ENCODE measurements at regions not wholly inside any gene's neighbourhood (a gene's known extent, or its start where the extent isn't known, plus 50 kb on each side); places are given as distances from the start of the nearest gene placed in this dataset.

DNA sequence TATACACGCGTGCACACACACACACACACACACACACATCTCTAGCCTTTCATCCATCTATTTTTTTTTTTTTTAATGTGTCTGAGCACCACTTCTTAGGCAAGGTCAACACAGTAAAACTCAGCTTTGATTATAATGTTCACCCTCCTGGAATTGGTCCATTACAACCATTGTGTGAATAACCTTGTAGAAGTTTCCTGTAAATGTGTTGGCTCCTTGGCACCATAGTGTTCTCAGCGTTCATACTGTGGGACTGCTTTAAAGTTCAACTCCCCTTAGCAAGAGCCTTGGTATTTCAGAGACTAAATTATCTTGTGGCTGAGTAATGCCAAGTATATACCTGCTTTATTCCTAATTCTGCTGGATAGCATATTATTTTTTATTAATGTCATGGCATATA, 106.3 kb upstream of the PRPS1L1 start:
- H3K9me3 ChIP-seq (replicated peaks in 1 of 3) = no peaks in the 10 kb centered on the region
- WGBS, 4 donors = 81 to 89% (median 84%) methylated on average over 3 of the region's 3 CpGs
- intact Hi-C loops (cut with DNase I) = no loop called here
- no peaks in the 10 kb centered on the region for H3K27me3 ChIP-seq
- no peak for DNase-seq
- TF ChIP-seq POLR2A (IDR thresholded peaks at IDR 0.05) = no peak
- TF ChIP-seq, protein P1, sequence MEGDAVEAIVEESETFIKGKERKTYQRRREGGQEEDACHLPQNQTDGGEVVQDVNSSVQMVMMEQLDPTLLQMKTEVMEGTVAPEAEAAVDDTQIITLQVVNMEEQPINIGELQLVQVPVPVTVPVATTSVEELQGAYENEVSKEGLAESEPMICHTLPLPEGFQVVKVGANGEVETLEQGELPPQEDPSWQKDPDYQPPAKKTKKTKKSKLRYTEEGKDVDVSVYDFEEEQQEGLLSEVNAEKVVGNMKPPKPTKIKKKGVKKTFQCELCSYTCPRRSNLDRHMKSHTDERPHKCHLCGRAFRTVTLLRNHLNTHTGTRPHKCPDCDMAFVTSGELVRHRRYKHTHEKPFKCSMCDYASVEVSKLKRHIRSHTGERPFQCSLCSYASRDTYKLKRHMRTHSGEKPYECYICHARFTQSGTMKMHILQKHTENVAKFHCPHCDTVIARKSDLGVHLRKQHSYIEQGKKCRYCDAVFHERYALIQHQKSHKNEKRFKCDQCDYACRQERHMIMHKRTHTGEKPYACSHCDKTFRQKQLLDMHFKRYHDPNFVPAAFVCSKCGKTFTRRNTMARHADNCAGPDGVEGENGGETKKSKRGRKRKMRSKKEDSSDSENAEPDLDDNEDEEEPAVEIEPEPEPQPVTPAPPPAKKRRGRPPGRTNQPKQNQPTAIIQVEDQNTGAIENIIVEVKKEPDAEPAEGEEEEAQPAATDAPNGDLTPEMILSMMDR (IDR thresholded peaks at IDR 0.05) = no peak
- H3K36me3 ChIP-seq (replicated peaks in 1 of 2) = no peaks in the 10 kb centered on the region
- H3K4me1 ChIP-seq (replicated peaks in 1 of 2) = no peaks in the 10 kb centered on the region
- no peak overlapping the region for H3K4me3 ChIP-seq
- H3K27ac ChIP-seq = no peak overlapping the region

DNA sequence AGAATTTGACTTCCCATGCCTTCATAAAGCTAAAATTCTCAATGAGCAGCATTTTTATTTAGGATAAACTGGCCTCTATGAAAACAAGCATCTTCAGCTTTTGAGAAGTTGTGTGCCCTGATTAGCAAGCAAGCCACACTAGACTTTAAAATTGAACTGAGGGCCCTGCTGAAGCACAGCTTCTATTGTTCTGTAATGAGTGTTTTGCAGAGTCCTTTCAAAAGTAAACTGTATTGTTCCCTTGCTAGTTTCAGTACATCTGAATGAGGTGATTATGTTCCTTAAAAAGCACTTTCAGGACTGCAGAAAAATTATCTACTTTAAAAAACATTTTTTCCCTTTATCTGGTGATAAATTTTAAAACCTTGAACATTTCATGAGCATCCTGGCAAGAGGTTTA, 113.3 kb upstream of the PRPS1L1 start:
- H3K4me3 ChIP-seq = no peak overlapping the region
- H3K9me3 ChIP-seq (replicated peaks in 1 of 3) = no peaks in the 10 kb centered on the region
- intact Hi-C loops (cut with DNase I) = no loop called here
- no peak overlapping the region for H3K27ac ChIP-seq
- no peaks in the 10 kb centered on the region for H3K27me3 ChIP-seq
- H3K4me1 ChIP-seq (replicated peaks in 1 of 2) = no peaks in the 10 kb centered on the region
- H3K36me3 ChIP-seq (replicated peaks in 1 of 2) = no peaks in the 10 kb centered on the region
- DNase-seq = no peak
- TF ChIP-seq POLR2A (IDR thresholded peaks at IDR 0.05) = no peak
- TF ChIP-seq, protein P1 (IDR thresholded peaks at IDR 0.05) = no peak

DNA sequence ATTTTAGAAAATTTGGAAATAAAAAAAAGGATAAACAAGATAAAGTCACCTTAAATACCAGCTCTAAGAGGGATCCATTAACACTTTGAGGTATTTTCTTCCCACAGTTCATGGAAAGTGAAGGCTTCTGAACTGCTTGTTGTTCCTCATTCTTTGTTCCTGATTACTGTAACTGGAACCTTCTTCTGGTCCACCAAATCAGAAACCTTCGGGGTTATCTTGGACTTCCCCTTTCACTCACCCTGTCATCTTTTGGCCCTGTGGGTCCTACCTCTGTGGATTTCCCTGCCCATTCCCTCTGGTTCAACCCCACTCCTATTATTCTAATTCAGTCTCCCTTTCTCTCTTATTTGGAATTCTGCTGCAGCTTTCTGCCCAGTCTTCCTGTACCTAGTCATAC, 116.5 kb upstream of the PRPS1L1 start:
- Histone ChIP-seq H3K9me3 (replicated peaks in 1 of 3) (no peaks in the 10 kb centered on the region), H3K4me3 (no peak overlapping the region), H3K27ac (no peak overlapping the region), H3K36me3 (replicated peaks in 1 of 2) (no peaks in the 10 kb centered on the region), H3K27me3 (no peaks in the 10 kb centered on the region), H3K4me1 (replicated peaks in 1 of 2) (no peaks in the 10 kb centered on the region)
- TF ChIP-seq POLR2A (IDR thresholded peaks at IDR 0.05) = no peak
- TF ChIP-seq, protein P1 (IDR thresholded peaks at IDR 0.05) = no peak
- intact Hi-C loops (cut with DNase I) = no loop called here
- WGBS, 4 donors = 41 to 73% (median 56%) methylated on average over 1 of the region's 1 CpG
- no peak for DNase-seq

DNA sequence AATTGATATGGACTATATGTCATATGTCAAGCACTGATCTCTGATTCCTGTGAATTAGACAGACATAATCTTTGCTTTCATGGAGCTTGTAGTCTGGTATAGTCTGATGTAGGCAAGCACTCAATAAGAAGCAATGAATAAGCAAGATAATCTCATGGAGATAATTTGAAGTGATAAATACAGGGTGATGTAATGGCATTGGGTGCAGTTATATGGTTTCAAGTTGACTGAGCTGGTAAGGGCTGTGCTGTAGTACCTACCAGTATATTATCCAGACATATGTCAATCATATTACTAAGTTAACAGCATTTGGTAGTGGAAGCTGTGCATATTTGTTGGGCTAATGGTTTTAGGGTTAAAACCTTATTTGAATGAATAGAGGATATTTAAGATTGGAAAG, 117.5 kb upstream of the PRPS1L1 start:
- intact Hi-C loops (cut with DNase I) = no loop called here
- H3K4me3 ChIP-seq = no peak overlapping the region
- no peaks in the 10 kb centered on the region for H3K4me1 ChIP-seq (replicated peaks in 1 of 2)
- no peaks in the 10 kb centered on the region for H3K9me3 ChIP-seq (replicated peaks in 1 of 3)
- H3K27me3 ChIP-seq = no peaks in the 10 kb centered on the region
- no peaks in the 10 kb centered on the region for H3K36me3 ChIP-seq (replicated peaks in 1 of 2)
- DNase-seq = no peak
- TF ChIP-seq POLR2A (IDR thresholded peaks at IDR 0.05) = no peak
- TF ChIP-seq, protein P1 (IDR thresholded peaks at IDR 0.05) = no peak
- no peak overlapping the region for H3K27ac ChIP-seq
